ENCODE measurements at regions not wholly inside any gene's neighbourhood (a gene's known extent, or its start where the extent isn't known, plus 50 kb on each side); places are given as distances from the start of the nearest gene placed in this dataset.

GRCh38 chr7:94843553-94843952 is 63.8 kb upstream of the PPP1R9A start:
- Histone ChIP-seq H2BK12ac (ENCODE audit: low read length) (no peak overlapping the region), H3K4me3 (ENCODE audit: low read depth, low read length) (no peak overlapping the region), H3K27ac (ENCODE audit: low read depth, low read length) (no peak overlapping the region), H3K4ac (ENCODE audit: low read depth, low read length) (no peak overlapping the region), H4K12ac (ENCODE audit: low read depth, low read length) (no peak overlapping the region), H3K4me2 (ENCODE audit: low read length) (no peak overlapping the region), H3K18ac (ENCODE audit: low read length) (no peak overlapping the region), H3K14ac (ENCODE audit: low read length) (no peak overlapping the region), H3K23ac (ENCODE audit: low read length) (no peak overlapping the region), H3K27me3 (ENCODE audit: insufficient read depth, low read length) (no peaks in the 10 kb centered on the region), H2BK5ac (ENCODE audit: low read depth, low read length, poor library complexity) (no peak overlapping the region), H3K36me3 (ENCODE audit: control insufficient read depth in 1 of 2, insufficient read depth in 2 of 2, low read length in 2 of 2) (peaks cover 0 to 1% of the 10 kb centered on the region in 2 experiments), H3K9me3 (ENCODE audit: insufficient read depth, low read depth, low read length) (peaks cover 4% of the 10 kb centered on the region), H3K9ac (ENCODE audit: low read length) (no peak overlapping the region), H4K8ac (ENCODE audit: low read depth, low read length) (no peak overlapping the region), H3K79me1 (ENCODE audit: low read length) (no peaks in the 10 kb centered on the region), H2BK120ac (ENCODE audit: insufficient read depth, low read length, poor library complexity) (no peak overlapping the region), H2AFZ (ENCODE audit: insufficient read depth, low read length, poor library complexity) (no peak overlapping the region), H3K79me2 (ENCODE audit: control insufficient read depth, insufficient read depth, low read length, poor library complexity) (no peaks in the 10 kb centered on the region), H4K91ac (ENCODE audit: low read depth, low read length) (no peak overlapping the region), H2AK5ac (ENCODE audit: low read length) (no peak overlapping the region), H3K4me1 (ENCODE audit: control insufficient read depth in 1 of 2, insufficient read depth in 2 of 2, low read length in 2 of 2) (no peaks in the 10 kb centered on the region)
- no peak for DNase-seq
- no CpG with 5 or more reads among the region's 1 CpG for WGBS (ENCODE audit: extremely low coverage, insufficient coverage, insufficient read length)

DNA sequence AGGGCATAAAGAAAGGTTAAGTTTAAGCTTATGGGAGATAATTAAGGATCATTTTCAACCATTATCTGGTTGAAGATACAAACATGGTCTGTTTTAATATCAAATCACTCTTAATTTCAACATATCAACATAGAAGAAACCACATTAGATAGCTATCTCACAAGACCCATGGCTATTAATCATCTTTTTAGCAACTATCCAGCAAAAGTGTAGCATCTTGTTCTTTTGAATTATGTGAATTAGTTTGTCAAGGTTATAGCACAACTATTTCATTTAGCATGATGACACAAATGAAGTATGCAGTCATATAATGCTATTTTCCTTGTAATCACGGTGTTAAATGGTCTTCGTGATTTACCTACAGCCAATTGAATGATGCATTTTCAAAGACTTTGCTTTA is 58.9 kb upstream of the PPP1R9A start:
- no peak overlapping the region for H4K12ac ChIP-seq (ENCODE audit: low read depth, low read length)
- WGBS (ENCODE audit: extremely low coverage, insufficient coverage, insufficient read length): no CpG with 5 or more reads among the region's 2 CpGs
- H3K4ac ChIP-seq (ENCODE audit: low read depth, low read length): no peak overlapping the region
- no peak overlapping the region for H3K4me2 ChIP-seq (ENCODE audit: low read length)
- H3K14ac ChIP-seq (ENCODE audit: low read length): no peak overlapping the region
- no peak overlapping the region for H3K27ac ChIP-seq (ENCODE audit: low read depth, low read length)
- peaks cover 0 to 6% of the 10 kb centered on the region in 2 experiments for H3K36me3 ChIP-seq (ENCODE audit: control insufficient read depth in 1 of 2, insufficient read depth in 2 of 2, low read length in 2 of 2)
- H4K8ac ChIP-seq (ENCODE audit: low read depth, low read length): no peak overlapping the region
- no peak overlapping the region for H3K9ac ChIP-seq (ENCODE audit: low read length)
- H3K79me2 ChIP-seq (ENCODE audit: control insufficient read depth, insufficient read depth, low read length, poor library complexity): no peaks in the 10 kb centered on the region
- H2BK12ac ChIP-seq (ENCODE audit: low read length): no peak overlapping the region
- H2AFZ ChIP-seq (ENCODE audit: insufficient read depth, low read length, poor library complexity): no peak overlapping the region
- H2BK120ac ChIP-seq (ENCODE audit: insufficient read depth, low read length, poor library complexity): no peak overlapping the region
- no peak overlapping the region for H4K91ac ChIP-seq (ENCODE audit: low read depth, low read length)
- no peak overlapping the region for H3K23ac ChIP-seq (ENCODE audit: low read length)
- H3K4me1 ChIP-seq (ENCODE audit: control insufficient read depth in 1 of 2, insufficient read depth in 2 of 2, low read length in 2 of 2): no peaks in the 10 kb centered on the region
- H2AK5ac ChIP-seq (ENCODE audit: low read length): no peak overlapping the region
- no peak for DNase-seq
- H3K9me3 ChIP-seq (ENCODE audit: insufficient read depth, low read depth, low read length): peaks cover 13% of the 10 kb centered on the region
- no peak overlapping the region for H3K18ac ChIP-seq (ENCODE audit: low read length)
- H3K79me1 ChIP-seq (ENCODE audit: low read length): no peaks in the 10 kb centered on the region
- H3K27me3 ChIP-seq (ENCODE audit: insufficient read depth, low read length): no peaks in the 10 kb centered on the region
- no peak overlapping the region for H3K4me3 ChIP-seq (ENCODE audit: low read depth, low read length)
- H2BK5ac ChIP-seq (ENCODE audit: low read depth, low read length, poor library complexity): no peak overlapping the region

DNA sequence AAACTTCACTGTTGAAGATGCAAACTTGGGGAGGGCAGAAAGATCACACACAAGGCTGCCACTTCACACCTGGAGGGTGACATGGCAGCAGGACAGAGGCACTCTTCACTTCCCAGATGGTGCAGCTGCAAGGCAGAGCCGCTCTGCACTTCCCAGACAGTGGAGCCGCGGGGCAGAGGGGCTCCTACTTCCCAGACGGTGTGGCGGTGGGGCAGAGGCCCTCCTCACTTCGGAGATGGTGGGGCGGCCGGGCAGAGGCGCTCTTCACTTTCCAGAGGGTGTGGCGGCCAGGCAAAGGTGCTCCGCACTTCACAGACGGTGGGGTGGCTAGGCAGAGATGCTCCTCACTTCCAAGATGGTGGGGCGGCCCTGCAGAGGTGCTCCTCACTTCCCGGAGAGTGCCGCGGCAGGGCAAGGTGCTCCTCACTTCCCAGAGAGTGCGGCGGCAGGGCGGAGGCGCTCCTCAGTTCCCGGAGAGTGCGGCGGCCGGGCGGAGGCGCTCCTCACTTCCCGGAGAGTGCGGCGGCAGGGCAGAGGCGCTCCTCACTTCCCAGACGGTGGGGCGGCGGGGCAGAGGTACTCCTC is 58.3 kb upstream of the PPP1R9A start:
- H3K23ac ChIP-seq (ENCODE audit: low read length): no peak overlapping the region
- H3K4me1 ChIP-seq (ENCODE audit: control insufficient read depth in 1 of 2, insufficient read depth in 2 of 2, low read length in 2 of 2): no peaks in the 10 kb centered on the region
- H2AK5ac ChIP-seq (ENCODE audit: low read length): no peak overlapping the region
- peaks cover 13% of the 10 kb centered on the region for H3K9me3 ChIP-seq (ENCODE audit: insufficient read depth, low read depth, low read length)
- no peak overlapping the region for H4K91ac ChIP-seq (ENCODE audit: low read depth, low read length)
- H3K27ac ChIP-seq (ENCODE audit: low read depth, low read length): no peak overlapping the region
- H3K4ac ChIP-seq (ENCODE audit: low read depth, low read length): no peak overlapping the region
- H3K4me3 ChIP-seq (ENCODE audit: low read depth, low read length): no peak overlapping the region
- no peak overlapping the region for H3K9ac ChIP-seq (ENCODE audit: low read length)
- no peak overlapping the region for H4K8ac ChIP-seq (ENCODE audit: low read depth, low read length)
- H3K14ac ChIP-seq (ENCODE audit: low read length): no peak overlapping the region
- H3K18ac ChIP-seq (ENCODE audit: low read length): no peak overlapping the region
- H2BK12ac ChIP-seq (ENCODE audit: low read length): no peak overlapping the region
- no peak for DNase-seq
- H3K79me2 ChIP-seq (ENCODE audit: control insufficient read depth, insufficient read depth, low read length, poor library complexity): no peaks in the 10 kb centered on the region
- H4K12ac ChIP-seq (ENCODE audit: low read depth, low read length): no peak overlapping the region
- no peak overlapping the region for H3K4me2 ChIP-seq (ENCODE audit: low read length)
- WGBS (ENCODE audit: extremely low coverage, insufficient coverage, insufficient read length): no CpG with 5 or more reads among the region's 33 CpGs
- H3K27me3 ChIP-seq (ENCODE audit: insufficient read depth, low read length): no peaks in the 10 kb centered on the region
- H3K79me1 ChIP-seq (ENCODE audit: low read length): no peaks in the 10 kb centered on the region
- H2BK120ac ChIP-seq (ENCODE audit: insufficient read depth, low read length, poor library complexity): no peak overlapping the region
- H2BK5ac ChIP-seq (ENCODE audit: low read depth, low read length, poor library complexity): no peak overlapping the region
- H2AFZ ChIP-seq (ENCODE audit: insufficient read depth, low read length, poor library complexity): no peak overlapping the region
- H3K36me3 ChIP-seq (ENCODE audit: control insufficient read depth in 1 of 2, insufficient read depth in 2 of 2, low read length in 2 of 2): peaks cover 0 to 6% of the 10 kb centered on the region in 2 experiments

- Histone ChIP-seq H3K79me1 (ENCODE audit: low read length) (no peaks in the 10 kb centered on the region), H2BK120ac (ENCODE audit: insufficient read depth, low read length, poor library complexity) (no peak overlapping the region), H3K9ac (ENCODE audit: low read length) (no peak overlapping the region), H3K18ac (ENCODE audit: low read length) (no peak overlapping the region), H3K4me3 (ENCODE audit: low read depth, low read length) (no peak overlapping the region), H3K36me3 (ENCODE audit: control insufficient read depth in 1 of 2, insufficient read depth in 2 of 2, low read length in 2 of 2) (peaks cover 0 to 6% of the 10 kb centered on the region in 2 experiments), H3K79me2 (ENCODE audit: control insufficient read depth, insufficient read depth, low read length, poor library complexity) (no peaks in the 10 kb centered on the region), H3K27me3 (ENCODE audit: insufficient read depth, low read length) (no peaks in the 10 kb centered on the region), H3K9me3 (ENCODE audit: insufficient read depth, low read depth, low read length) (peaks cover 11% of the 10 kb centered on the region), H2AK5ac (ENCODE audit: low read length) (no peak overlapping the region), H4K91ac (ENCODE audit: low read depth, low read length) (no peak overlapping the region), H4K12ac (ENCODE audit: low read depth, low read length) (no peak overlapping the region), H3K4ac (ENCODE audit: low read depth, low read length) (no peak overlapping the region), H3K27ac (ENCODE audit: low read depth, low read length) (no peak overlapping the region), H2BK5ac (ENCODE audit: low read depth, low read length, poor library complexity) (no peak overlapping the region), H3K4me2 (ENCODE audit: low read length) (no peak overlapping the region), H3K4me1 (ENCODE audit: control insufficient read depth in 1 of 2, insufficient read depth in 2 of 2, low read length in 2 of 2) (no peaks in the 10 kb centered on the region), H2AFZ (ENCODE audit: insufficient read depth, low read length, poor library complexity) (no peak overlapping the region), H2BK12ac (ENCODE audit: low read length) (no peak overlapping the region), H3K14ac (ENCODE audit: low read length) (no peak overlapping the region), H4K8ac (ENCODE audit: low read depth, low read length) (no peak overlapping the region), H3K23ac (ENCODE audit: low read length) (no peak overlapping the region)
- no CpG with 5 or more reads among the region's 22 CpGs for WGBS (ENCODE audit: extremely low coverage, insufficient coverage, insufficient read length)
- no peak for DNase-seq
These were observed 57.7 kb upstream of the PPP1R9A start for GRCh38 chr7:94849636-94850208.
